K562 (cell line): ENCODE measurements at regions not wholly inside any gene's neighbourhood (a gene's known extent, or its start where the extent isn't known, plus 50 kb on each side); places are given as distances from the start of the nearest gene placed in this dataset.

Experiments
- ATAC-seq: fragments of 200-7000 bp; cut with Tn5 transposase; 3 replicates; pipeline ENCODE4 v1.9.1; 2020; ENCODE audit warnings: moderate library complexity
- BruUV-seq: library from RNA; stranded (reverse); fragments of 400-500 nt; replicated peaks from 2 replicates; lab custom pipeline; 2021; lab: Mats Ljungman, UMichigan
- CTCF ChIA-PET: fragments of 300-600 bp; formaldehyde crosslinking; extraction: SDS; loops from one replicate; lab custom pipeline; 2021; ENCODE audit warnings: low intra/inter-chr PET ratio; lab: Yijun Ruan, JAX
- POLR2A ChIA-PET: fragments of 300-600, 350-650 bp; sonication (Branson Sonifier 250); formaldehyde crosslinking; extraction: SDS; loops from one replicate; lab custom pipeline; 2021; ENCODE audit warnings: antibody characterized with exemption, inconsistent platforms; lab: Yijun Ruan, JAX
- DNase-seq, 4 experiments: peaks; one replicate each; pipeline versions ENCODE4 v3.0.0 to v3.0.0-alpha.2; 2011 to 2018; ENCODE audit warnings: low spot score in 3 of 4, mixed read lengths in 3 of 4; ENCODE audit errors: extremely low read depth in 1 of 4
- FAIRE-seq: peaks from 2 replicates; lab custom pipeline; 2011; peaks lifted over from hg19 to GRCh38; lab: Jason Lieb, UNC
- H2AFZ ChIP-seq: 2 replicates; pipeline ENCODE4 v1.6.0; 2011; ENCODE audit warnings: low read depth, low read length, control low read depth, inconsistent platforms
- H3K27ac ChIP-seq: fragments of 200-600 bp; 3 replicates; pipeline ENCODE4 v1.8.0; 2011; ENCODE audit warnings: low read depth, mild to moderate bottlenecking, control low read depth, inconsistent platforms, low read length, moderate library complexity, mixed read lengths; ENCODE audit errors: extremely low read depth
- H3K27me3 ChIP-seq, 2 experiments: fragments of 300-600 bp in 1 of 2; 2 replicates in 1 of 2; 3 replicates in 1 of 2; pipeline versions ENCODE4 v1.6.0 to v1.8.0; 2011; ENCODE audit warnings: inconsistent platforms in 2 of 2, low read length in 2 of 2, mild to moderate bottlenecking in 1 of 2, mixed read lengths in 1 of 2, moderate library complexity in 1 of 2; ENCODE audit not compliant: control insufficient read depth in 2 of 2, insufficient read depth in 2 of 2
- H3K36me3 ChIP-seq: fragments of 300-600 bp; 3 replicates; pipeline ENCODE4 v1.8.0; 2011; ENCODE audit warnings: mild to moderate bottlenecking, low read length, inconsistent platforms; ENCODE audit not compliant: control insufficient read depth, insufficient read depth
- H3K4me1 ChIP-seq, 2 experiments: fragments of 200-600 bp in 1 of 2; replicated peaks in 1 of 2; 2 replicates in 1 of 2; 3 replicates in 1 of 2; pipeline versions ENCODE4 v1.5.1 to v1.8.0; 2011; ENCODE audit warnings: inconsistent platforms in 2 of 2, low read length in 2 of 2, mild to moderate bottlenecking in 1 of 2, mixed read lengths in 1 of 2, moderate library complexity in 1 of 2; ENCODE audit not compliant: control insufficient read depth in 2 of 2, insufficient read depth in 2 of 2
- H3K4me2 ChIP-seq: 2 replicates; pipeline ENCODE4 v1.6.1; 2011; ENCODE audit warnings: low read length, control low read depth, inconsistent platforms, mixed read lengths; ENCODE audit not compliant: insufficient read depth
- H3K4me3 ChIP-seq: fragments of 200-600 bp; sonication (generic), shearing (Covaris generic); 2 replicates; pipeline ENCODE4 v1.5.1; 2016; ENCODE audit warnings: control low read depth, inconsistent platforms
- H3K79me2 ChIP-seq: fragments of 200-600 bp; 3 replicates; pipeline ENCODE4 v1.8.0; 2011; ENCODE audit warnings: low read length, inconsistent platforms; ENCODE audit not compliant: control insufficient read depth, insufficient read depth
- H3K9ac ChIP-seq, 2 experiments: 2 replicates each; pipeline versions ENCODE4 v1.6.0 to v1.6.1; 2011; ENCODE audit warnings: low read depth in 2 of 2, low read length in 2 of 2, control low read depth in 1 of 2, inconsistent platforms in 1 of 2, mild to moderate bottlenecking in 1 of 2, mixed read lengths in 1 of 2; ENCODE audit not compliant: insufficient read depth in 1 of 2
- H3K9me1 ChIP-seq: one replicate; pipeline ENCODE4 v1.6.0; 2011; ENCODE audit warnings: inconsistent platforms, mild to moderate bottlenecking, low read length, moderate library complexity; ENCODE audit not compliant: control insufficient read depth, insufficient read depth
- H3K9me3 ChIP-seq: replicated peaks from 2 replicates; pipeline ENCODE4 v1.5.1; 2011; ENCODE audit warnings: low read depth, low read length, inconsistent platforms; ENCODE audit not compliant: control insufficient read depth, insufficient read depth
- H4K20me1 ChIP-seq: replicated peaks from 2 replicates; pipeline ENCODE4 v1.6.1; 2011; ENCODE audit warnings: low read length, inconsistent platforms, mixed read lengths; ENCODE audit not compliant: control insufficient read depth, insufficient read depth
- BRD9 ChIP-seq: fragments of 450-650 bp; IDR thresholded peaks from 2 replicates; pipeline ENCODE4 v1.6.1; 2018; ENCODE audit warnings: low read depth; ENCODE audit not compliant: partially characterized antibody
- BRF1 ChIP-seq: IDR thresholded peaks from 3 replicates; pipeline ENCODE4 v1.6.1; 2011; ENCODE audit warnings: borderline replicate concordance, mild to moderate bottlenecking; ENCODE audit not compliant: insufficient read length; ENCODE audit errors: extremely low read depth
- GATA2 ChIP-seq: sonication (generic); formaldehyde crosslinking; IDR thresholded peaks from 2 replicates; pipeline ENCODE4 v1.4.0; 2020; ENCODE audit warnings: mild to moderate bottlenecking, missing genetic modification reagents
- HDAC3 ChIP-seq: fragments of 450-650 bp; IDR thresholded peaks from 2 replicates; pipeline ENCODE4 v1.6.1; 2018; ENCODE audit warnings: borderline replicate concordance, mild to moderate bottlenecking, moderate library complexity; ENCODE audit not compliant: partially characterized antibody
- HEY1 ChIP-seq: fragments of 250-450 bp; sonication (Bioruptor Pico); IDR thresholded peaks from 2 replicates; pipeline ENCODE4 v1.5.0; 2020; ENCODE audit warnings: mild to moderate bottlenecking, moderate library complexity, borderline replicate concordance
- JUND ChIP-seq, 2 experiments: IDR thresholded peaks; 2 replicates in 1 of 2; 3 replicates in 1 of 2; pipeline ENCODE4 v1.6.1; 2011; ENCODE audit warnings: borderline replicate concordance in 2 of 2, low read depth in 2 of 2, low read length in 2 of 2, improper control_type of control experiment in 1 of 2, missing biosample characterization in 1 of 2, missing genetic modification characterization in 1 of 2, missing genetic modification reagents in 1 of 2
- KLF6 ChIP-seq: fragments of 250-450 bp; sonication (Bioruptor Pico); IDR thresholded peaks from 2 replicates; pipeline ENCODE4 v1.4.0; 2020; ENCODE audit warnings: mild to moderate bottlenecking, moderate library complexity, borderline replicate concordance
- MEF2D ChIP-seq: conservative IDR thresholded peaks from 2 replicates; pipeline ENCODE4 v1.6.1; 2016; ENCODE audit warnings: low read depth, missing genetic modification characterization, missing compliant biosample characterization
- NR2C2 ChIP-seq, 2 experiments: fragments of 200-800 bp in 1 of 2; sonication (Bioruptor generic) in 1 of 2; sonication (generic) in 1 of 2; formaldehyde crosslinking in 1 of 2; IDR thresholded peaks; 2 replicates each; pipeline versions ENCODE4 v1.6.1 to v1.8.0; 2016 to 2022; ENCODE audit warnings: mild to moderate bottlenecking in 1 of 2, missing compliant biosample characterization in 1 of 2, missing genetic modification characterization in 1 of 2, missing genetic modification reagents in 1 of 2
- PHF20 ChIP-seq: fragments of 450-650 bp; IDR thresholded peaks from 2 replicates; pipeline ENCODE4 v1.6.1; 2018; ENCODE audit not compliant: partially characterized antibody
- POLR3A ChIP-seq: IDR thresholded peaks from 2 replicates; pipeline ENCODE4 v1.6.1; 2011; ENCODE audit warnings: borderline replicate concordance, mild to moderate bottlenecking, moderate library complexity; ENCODE audit not compliant: insufficient read length, insufficient read depth; ENCODE audit errors: extremely low read depth
- PTTG1 ChIP-seq: fragments of 450-650 bp; IDR thresholded peaks from 2 replicates; pipeline ENCODE4 v1.6.1; 2016; ENCODE audit warnings: low read depth, mild to moderate bottlenecking, missing genetic modification characterization, missing compliant biosample characterization
- SAP30 ChIP-seq: fragments of 200-600 bp; sonication (generic); IDR thresholded peaks from 2 replicates; pipeline ENCODE4 v1.6.1; 2012; ENCODE audit warnings: borderline replicate concordance, low read depth, mild to moderate bottlenecking, moderate library complexity, low read length, control low read depth, inconsistent platforms; ENCODE audit not compliant: insufficient read depth, poor library complexity, severe bottlenecking
- U2AF1 ChIP-seq: fragments of 200-400 bp; formaldehyde crosslinking; optimal IDR thresholded peaks from 2 replicates; pipeline ENCODE3; 2017; ENCODE audit warnings: mild to moderate bottlenecking, low read depth, low read length, moderate library complexity
- WHSC1 ChIP-seq: IDR thresholded peaks from one replicate; pipeline ENCODE4 v1.6.1; 2012; ENCODE audit warnings: low read length, control low read depth, inconsistent platforms
- ZC3H11A ChIP-seq: IDR thresholded peaks from 2 replicates; pipeline ENCODE4 v1.6.1; 2012; ENCODE audit warnings: low read depth, low read length, improper control_type of control experiment
- WGBS: fragments of 100-300 bp; shearing (Covaris generic); methylation state at CpG from one replicate; pipeline ENCODE4 v1.1.6; 2016; ENCODE audit warnings: low coverage, mixed read lengths; ENCODE audit not compliant: insufficient coverage; ENCODE audit errors: missing lambda C conversion rate; 5-methylcytosine and 5-hydroxymethylcytosine counted together
- in situ Hi-C: fragments of 300-500 bp; cut with MboI; formaldehyde crosslinking; loops from 4 replicates; pipeline ENCODE4 v1.15.0; 2018; ENCODE audit warnings: inconsistent platforms, mixed read lengths
- intact Hi-C: fragments of 100-400 bp; cut with micrococcal nuclease; formaldehyde crosslinking; loops from 2 replicates; pipeline ENCODE4 v1.14.2; 2022

DNA sequence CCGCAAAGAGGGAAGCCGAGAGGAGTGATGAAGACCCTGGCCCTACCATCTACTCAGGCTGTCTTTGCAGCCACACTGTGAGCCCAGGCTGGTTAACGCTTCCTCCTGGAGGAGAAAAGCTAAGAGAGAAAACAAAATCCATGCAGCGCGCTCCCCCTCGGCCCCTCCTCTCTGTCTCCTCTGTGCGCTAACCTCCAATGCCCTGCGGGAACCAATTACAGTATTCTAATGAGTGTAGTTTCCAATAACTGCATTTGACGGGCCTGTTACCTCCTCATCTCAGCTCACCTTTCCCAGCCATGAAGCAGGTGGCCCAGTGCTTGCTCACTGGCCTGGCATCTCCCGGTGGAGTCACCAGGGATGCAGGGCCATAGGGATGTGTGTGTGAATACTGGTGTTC lies 565.5 kb downstream of the EBF1 start (continued):
- no peak for TF ChIP-seq PHF20
- TF ChIP-seq HEY1: no peak
- TF ChIP-seq ZC3H11A: no peak
- TF ChIP-seq WHSC1: no peak

DNA sequence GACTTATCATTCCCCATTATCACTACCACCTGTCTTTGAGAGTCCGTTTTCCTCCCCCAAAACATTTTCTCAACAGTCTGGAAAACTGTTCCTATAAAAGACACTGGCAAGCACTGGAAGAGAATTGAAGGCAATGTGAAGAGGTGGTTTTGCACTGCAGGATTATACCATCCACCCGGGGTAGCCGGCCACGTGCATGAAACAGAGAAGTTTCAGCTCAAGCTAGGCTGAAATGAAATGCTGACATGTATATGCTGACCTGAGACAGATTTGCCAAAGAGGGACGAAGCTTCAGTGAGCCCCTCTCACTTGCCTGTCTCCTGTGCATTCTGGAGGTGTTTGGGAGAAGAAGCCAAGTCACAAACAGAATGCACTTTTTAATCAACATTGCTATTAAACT lies 567.0 kb downstream of the EBF1 start:
- Histone ChIP-seq H3K36me3 (no peaks in the 10 kb centered on the region), H3K79me2 (no peaks in the 10 kb centered on the region), H3K27ac (no peak overlapping the region), H3K4me1 (no peaks in the 10 kb centered on the region), H3K27me3 (no peaks in the 10 kb centered on the region), H3K4me3 (no peak overlapping the region), H3K9me1 (no peaks in the 10 kb centered on the region), H3K9ac (no peak overlapping the region), H2AFZ (no peak overlapping the region), H3K4me2 (no peak overlapping the region), H3K9me3 (no peaks in the 10 kb centered on the region), H4K20me1 (no peaks in the 10 kb centered on the region)
- WGBS: 3% methylated on average over 5 of the region's 5 CpGs
- POLR2A ChIA-PET: no interaction called here
- DNase-seq (no peak), ATAC-seq (no peak), FAIRE-seq (no peak)
- no TSS peak for BruUV-seq
- TF ChIP-seq POLR3A: no peak
- CTCF ChIA-PET: no interaction called here
- in situ Hi-C loops (no loop called here), intact Hi-C loops (no loop called here)

DNA sequence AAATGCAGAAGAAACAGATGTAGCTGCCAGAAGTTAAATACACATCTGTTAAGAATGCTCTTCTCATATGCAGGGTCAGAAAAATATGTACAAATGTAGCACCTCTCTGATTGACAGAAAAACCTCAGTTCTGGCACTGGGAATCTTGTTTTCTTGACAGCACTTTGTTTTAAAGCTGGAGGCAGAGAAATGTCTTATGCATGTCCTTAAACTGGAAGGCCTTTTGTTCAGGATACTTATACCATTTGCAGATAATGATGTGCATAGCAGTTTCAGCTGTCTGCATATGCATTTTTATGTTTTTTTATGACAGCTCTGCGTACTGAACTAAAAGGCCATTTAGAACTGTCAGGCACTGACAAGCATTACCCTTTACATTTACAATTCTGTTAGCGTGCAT lies 567.9 kb downstream of the EBF1 start:
- BruUV-seq: no TSS peak
- Histone ChIP-seq H3K79me2 (no peaks in the 10 kb centered on the region), H3K9me3 (no peaks in the 10 kb centered on the region), H3K27me3 (no peaks in the 10 kb centered on the region), H2AFZ (no peak overlapping the region), H3K4me1 (no peaks in the 10 kb centered on the region), H3K4me2 (no peak overlapping the region), H3K27ac (no peak overlapping the region), H3K9me1 (no peaks in the 10 kb centered on the region), H3K9ac (no peak overlapping the region), H3K4me3 (no peak overlapping the region), H4K20me1 (no peaks in the 10 kb centered on the region), H3K36me3 (no peaks in the 10 kb centered on the region)
- CTCF ChIA-PET: no interaction called here
- ATAC-seq: no peak
- DNase-seq: no peak
- POLR2A ChIA-PET: no interaction called here
- in situ Hi-C loops: no loop called here
- 0% methylated on average over 2 of the region's 2 CpGs for WGBS
- intact Hi-C loops: no loop called here
- no peak for FAIRE-seq
- TF ChIP-seq BRF1 (no peak), SAP30 (no peak), PTTG1 (tag) (no peak), MEF2D (tag) (no peak), BRD9 (no peak), GATA2 (CRISPR knock-in tag) (no peak), NR2C2 (CRISPR knock-in tag; IDR thresholded peaks at IDR 0.05) (no peak), NR2C2 (tag; IDR thresholded peaks at IDR 0.05) (no peak), HDAC3 (no peak), JUND (IDR thresholded peaks at IDR 0.05; ENCODE audit: borderline replicate concordance, low read depth, low read length) (no peak), JUND (tag; IDR thresholded peaks at IDR 0.05; ENCODE audit: borderline replicate concordance, low read depth, low read length) (no peak), KLF6 (CRISPR knock-in tag) (no peak), U2AF1 (no peak)
